Adrenal gland (tissue), 5 donors: ENCODE measurements at regions not wholly inside any gene's neighbourhood (a gene's known extent, or its start where the extent isn't known, plus 50 kb on each side); places are given as distances from the start of the nearest gene placed in this dataset.

Source experiments
- POLR2A ChIP-seq, 2 donors: fragments of 450-650 bp; IDR thresholded peaks; one replicate each; pipeline ENCODE4 v1.6.1; 2017; ENCODE audit warnings: antibody characterized with exemption in 2 of 2, mild to moderate bottlenecking in 2 of 2, moderate library complexity in 1 of 2
- TF ChIP-seq, protein P1 (sequence below), 6 experiments: fragments of 450-650 bp in 4 of 6; fragments of 200-600 bp in 2 of 6; sonication (generic) in 1 of 6; IDR thresholded peaks; 1 replicate in 5 of 6; 2 replicates in 1 of 6; pipeline versions ENCODE4 v1.5.1 to v1.8.0; 2016 to 2021; ENCODE audit warnings: antibody characterized with exemption in 6 of 6, mild to moderate bottlenecking in 2 of 6, moderate library complexity in 1 of 6
- donor health status: DM: no; HTN: no; CAD: no.

DNA sequence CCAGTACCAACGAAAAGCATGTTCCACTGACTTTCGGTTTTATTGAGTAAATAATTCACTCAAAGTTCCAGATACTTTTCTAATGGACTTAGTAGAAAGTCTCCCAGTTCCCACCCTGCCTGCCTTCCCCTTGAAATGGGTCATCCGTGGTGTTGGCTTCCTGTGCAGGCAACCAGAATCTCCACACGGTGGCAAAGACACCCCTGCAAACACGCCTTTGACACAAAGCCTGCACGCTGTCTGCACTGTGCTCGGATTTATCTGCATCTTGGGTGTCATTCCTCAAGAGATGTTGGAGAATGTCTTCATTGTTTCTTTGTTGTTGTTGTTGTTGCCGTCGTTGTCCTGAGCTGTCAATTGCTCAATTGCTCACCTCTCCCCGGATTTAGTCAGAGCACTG lies 150.0 kb upstream of the IRX2 start:
- TF ChIP-seq, protein P1, sequence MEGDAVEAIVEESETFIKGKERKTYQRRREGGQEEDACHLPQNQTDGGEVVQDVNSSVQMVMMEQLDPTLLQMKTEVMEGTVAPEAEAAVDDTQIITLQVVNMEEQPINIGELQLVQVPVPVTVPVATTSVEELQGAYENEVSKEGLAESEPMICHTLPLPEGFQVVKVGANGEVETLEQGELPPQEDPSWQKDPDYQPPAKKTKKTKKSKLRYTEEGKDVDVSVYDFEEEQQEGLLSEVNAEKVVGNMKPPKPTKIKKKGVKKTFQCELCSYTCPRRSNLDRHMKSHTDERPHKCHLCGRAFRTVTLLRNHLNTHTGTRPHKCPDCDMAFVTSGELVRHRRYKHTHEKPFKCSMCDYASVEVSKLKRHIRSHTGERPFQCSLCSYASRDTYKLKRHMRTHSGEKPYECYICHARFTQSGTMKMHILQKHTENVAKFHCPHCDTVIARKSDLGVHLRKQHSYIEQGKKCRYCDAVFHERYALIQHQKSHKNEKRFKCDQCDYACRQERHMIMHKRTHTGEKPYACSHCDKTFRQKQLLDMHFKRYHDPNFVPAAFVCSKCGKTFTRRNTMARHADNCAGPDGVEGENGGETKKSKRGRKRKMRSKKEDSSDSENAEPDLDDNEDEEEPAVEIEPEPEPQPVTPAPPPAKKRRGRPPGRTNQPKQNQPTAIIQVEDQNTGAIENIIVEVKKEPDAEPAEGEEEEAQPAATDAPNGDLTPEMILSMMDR (IDR thresholded peaks at IDR 0.05), result no peak
- no peak for TF ChIP-seq POLR2A (IDR thresholded peaks at IDR 0.05)
